PC-3 (cell line): ENCODE measurements at regions not wholly inside any gene's neighbourhood (a gene's known extent, or its start where the extent isn't known, plus 50 kb on each side); places are given as distances from the start of the nearest gene placed in this dataset.

ENCODE experiments used
- ATAC-seq: fragments of 200-7000 bp; cut with Tn5 transposase; 2 replicates; pipeline ENCODE4 v1.9.1; 2020; ENCODE audit warnings: mild to moderate bottlenecking, moderate library complexity
- BruUV-seq: library from RNA; stranded (reverse); fragments of 400-500 nt; replicated peaks from 2 replicates; lab custom pipeline; 2021; lab: Mats Ljungman, UMichigan
- CTCF ChIA-PET: fragments of 300-600 bp; sonication (Branson Sonifier 250); formaldehyde crosslinking; loops from one replicate; lab custom pipeline; 2022; ENCODE audit warnings: antibody characterized with exemption; lab: Charles Lee
- POLR2A ChIA-PET: fragments of 300-600 bp; sonication (Branson Sonifier 250); formaldehyde crosslinking; loops from one replicate; lab custom pipeline; 2022; ENCODE audit warnings: antibody characterized with exemption; ENCODE audit not compliant: unreplicated experiment; lab: Charles Lee
- DNase-seq: peaks from one replicate; pipeline ENCODE4 v3.0.0-alpha.2; 2015
- H2AFZ ChIP-seq: fragments of 300-600 bp; sonication (generic); 2 replicates; pipeline ENCODE4 v1.6.0; 2016; ENCODE audit warnings: antibody characterized with exemption, low read length
- H3F3A ChIP-seq: fragments of 300-600 bp; sonication (generic); one replicate; pipeline ENCODE4 v1.6.0; 2017; ENCODE audit warnings: antibody characterized with exemption, low read length, control low read depth, mild to moderate bottlenecking; ENCODE audit not compliant: unreplicated experiment
- H3K27ac ChIP-seq: fragments of 300-600 bp; sonication (generic); 2 replicates; pipeline ENCODE4 v1.5.1; 2016; ENCODE audit warnings: mild to moderate bottlenecking, low read length
- H3K27me3 ChIP-seq: fragments of 300-600 bp; sonication (generic); 2 replicates; pipeline ENCODE4 v1.6.1; 2016; ENCODE audit warnings: low read length, mixed read lengths
- H3K36me3 ChIP-seq: fragments of 300-600 bp; sonication (generic); 2 replicates; pipeline ENCODE4 v1.6.1; 2016; ENCODE audit warnings: low read depth, mixed run types, low read length, mixed read lengths
- H3K4me1 ChIP-seq: fragments of 300-600 bp; sonication (generic); 2 replicates; pipeline ENCODE4 v1.5.1; 2016; ENCODE audit warnings: low read length; ENCODE audit not compliant: insufficient read depth
- H3K4me2 ChIP-seq: fragments of 300-600 bp; sonication (generic); 2 replicates; pipeline ENCODE4 v1.6.0; 2016; ENCODE audit warnings: low read length
- H3K4me3 ChIP-seq: fragments of 300-600 bp; sonication (generic); 2 replicates; pipeline ENCODE4 v1.5.1; 2016; ENCODE audit warnings: mild to moderate bottlenecking, low read length, mixed read lengths
- H3K79me2 ChIP-seq: fragments of 300-600 bp; sonication (generic); 2 replicates; pipeline ENCODE4 v1.6.1; 2017; ENCODE audit warnings: low read length, mixed read lengths
- H3K9ac ChIP-seq: fragments of 300-600 bp; sonication (generic); 2 replicates; pipeline ENCODE4 v1.6.0; 2016; ENCODE audit warnings: mild to moderate bottlenecking, low read length
- H3K9me2 ChIP-seq: fragments of 300-600 bp; sonication (generic); replicated peaks from 2 replicates; pipeline ENCODE4 v1.6.1; 2016; ENCODE audit warnings: mixed run types, low read length, mixed read lengths
- H3K9me3 ChIP-seq: fragments of 300-600 bp; sonication (generic); 2 replicates; pipeline ENCODE4 v1.6.1; 2016; ENCODE audit warnings: low read length, mixed read lengths
- H4K20me1 ChIP-seq: fragments of 300-600 bp; sonication (generic); 2 replicates; pipeline ENCODE4 v1.6.1; 2016; ENCODE audit warnings: low read length, mixed read lengths
- CTCF ChIP-seq: fragments of 300-600 bp; sonication (generic); conservative IDR thresholded peaks from 2 replicates; pipeline ENCODE4 v1.5.1; 2017; ENCODE audit warnings: antibody characterized with exemption, low read depth, mild to moderate bottlenecking, low read length
- EZH2 ChIP-seq: fragments of 300-600 bp; sonication (generic); IDR thresholded peaks from one replicate; pipeline ENCODE4 v1.6.1; 2017; ENCODE audit warnings: antibody characterized with exemption, mild to moderate bottlenecking, low read length; ENCODE audit not compliant: unreplicated experiment
- EZH2phosphoT487 ChIP-seq: fragments of 300-600 bp; sonication (generic); IDR thresholded peaks from 2 replicates; pipeline ENCODE4 v1.6.1; 2018; ENCODE audit warnings: mild to moderate bottlenecking, antibody characterized with exemption, low read length, borderline replicate concordance
- intact Hi-C: fragments of 100-400 bp; cut with micrococcal nuclease; formaldehyde crosslinking; loops from 2 replicates; pipeline ENCODE4 v1.9.0; 2023

DNA sequence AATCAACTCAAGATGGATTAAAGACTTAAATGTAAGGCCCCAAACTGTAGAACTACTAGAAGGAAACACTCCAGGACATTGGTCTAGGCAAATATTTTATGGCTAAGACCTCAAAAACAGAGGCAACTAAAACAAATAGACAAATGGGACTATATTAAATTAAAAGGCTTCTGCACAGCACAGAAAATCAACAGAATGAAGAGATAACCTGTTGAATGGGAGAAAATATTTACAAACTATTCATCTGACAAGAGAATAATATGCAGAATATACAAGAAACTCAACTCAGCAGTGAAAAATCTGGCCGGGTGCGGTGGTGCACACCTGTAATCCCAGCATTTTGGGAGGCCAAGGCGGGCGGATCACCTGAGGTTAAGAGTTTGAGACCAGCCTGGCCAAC, 84.1 kb upstream of the HNRNPU start:
- Histone ChIP-seq H3K4me1 (peaks cover 9% of the 10 kb centered on the region; the same call in 1 of the 2 replicates), H3K9ac (no peak overlapping the region), H3K27me3 (no peaks in the 10 kb centered on the region), H3K4me3 (no peak overlapping the region), H3K79me2 (no peaks in the 10 kb centered on the region), H2AFZ (no peak overlapping the region), H3K9me2 (no peaks in the 10 kb centered on the region), H3K36me3 (no peaks in the 10 kb centered on the region), H3K9me3 (no peaks in the 10 kb centered on the region), H3K27ac (no peak overlapping the region), H4K20me1 (no peaks in the 10 kb centered on the region), H3K4me2 (no peak overlapping the region), H3F3A (no peaks in the 10 kb centered on the region)
- TF ChIP-seq CTCF (no peak), EZH2phosphoT487 (no peak), EZH2 (no peak)
- DNase-seq (no peak), ATAC-seq (no peak)
- POLR2A ChIA-PET = no interaction called here
- intact Hi-C loops = no loop called here
- CTCF ChIA-PET = no interaction called here
- no TSS peak for BruUV-seq

DNA sequence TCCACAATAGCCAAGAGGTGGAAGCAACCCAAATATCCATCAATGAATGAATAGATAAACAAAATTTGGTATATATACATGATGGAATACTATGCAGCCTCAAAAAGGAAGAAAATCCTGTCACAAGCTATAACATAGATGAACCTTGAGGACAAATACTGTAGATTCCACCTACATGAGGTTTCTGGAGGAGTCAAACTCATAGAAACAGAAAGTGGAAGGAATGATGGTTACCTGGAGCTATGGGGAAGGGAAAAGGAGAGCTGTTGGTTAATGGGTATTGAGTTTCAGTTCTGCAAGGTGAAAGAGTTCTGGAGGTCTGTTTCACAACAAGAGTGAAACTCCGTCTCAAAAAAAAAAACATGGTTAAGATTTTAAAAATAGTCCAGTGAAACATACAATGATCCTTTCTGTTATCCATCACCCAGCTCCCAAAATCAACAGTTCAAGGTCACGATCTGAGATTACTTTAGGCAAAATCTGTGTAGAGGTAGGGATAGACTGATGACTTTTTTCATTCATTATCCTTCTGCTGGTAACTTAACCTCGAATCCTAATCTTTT, 80.8 kb upstream of the HNRNPU start:
- H2AFZ ChIP-seq = no peak overlapping the region
- ATAC-seq = no peak
- POLR2A ChIA-PET = no interaction called here

More for the DNA sequence above, 80.8 kb upstream of the HNRNPU start:
- Histone ChIP-seq H3K4me2 (no peak overlapping the region), H3K9ac (no peak overlapping the region), H3F3A (no peaks in the 10 kb centered on the region), H3K4me3 (no peak overlapping the region), H3K27me3 (no peaks in the 10 kb centered on the region), H3K9me2 (no peaks in the 10 kb centered on the region), H3K27ac (no peak overlapping the region), H3K4me1 (no peaks in the 10 kb centered on the region), H4K20me1 (no peaks in the 10 kb centered on the region), H3K9me3 (no peaks in the 10 kb centered on the region), H3K79me2 (no peaks in the 10 kb centered on the region), H3K36me3 (no peaks in the 10 kb centered on the region)
- DNase-seq = no peak
- no TSS peak for BruUV-seq
- TF ChIP-seq EZH2phosphoT487 (no peak), EZH2 (no peak), CTCF (no peak)
- intact Hi-C loops = no loop called here
- CTCF ChIA-PET = no interaction called here
